OCI-LY1 (cell line): ENCODE measurements at regions not wholly inside any gene's neighbourhood (a gene's known extent, or its start where the extent isn't known, plus 50 kb on each side); places are given as distances from the start of the nearest gene placed in this dataset.

Experiments used
- H2AFZ ChIP-seq: fragments of 200-600 bp; sonication (generic), shearing (Covaris generic); 2 replicates; pipeline ENCODE4 v1.6.0; 2014; ENCODE audit warnings: antibody characterized with exemption, mild to moderate bottlenecking, low read length
- H3F3A ChIP-seq: fragments of 200-600 bp; sonication (generic), shearing (Covaris generic); 2 replicates; pipeline ENCODE4 v1.6.0; 2014; ENCODE audit warnings: mild to moderate bottlenecking, antibody characterized with exemption, low read length, moderate library complexity; ENCODE audit not compliant: insufficient read depth
- H3K27ac ChIP-seq: fragments of 200-600 bp; sonication (generic); 2 replicates; pipeline ENCODE4 v1.5.1; 2014; ENCODE audit warnings: low read length, mixed run types, mild to moderate bottlenecking, low read depth; ENCODE audit not compliant: poor library complexity, severe bottlenecking
- H3K27me3 ChIP-seq: fragments of 200-600 bp; sonication (generic); 2 replicates; pipeline ENCODE4 v1.6.0; 2014; ENCODE audit warnings: antibody characterized with exemption, mild to moderate bottlenecking, low read length, moderate library complexity; ENCODE audit not compliant: insufficient read depth
- H3K36me3 ChIP-seq: fragments of 200-600 bp; sonication (generic); 2 replicates; pipeline ENCODE4 v1.6.1; 2014; ENCODE audit warnings: mild to moderate bottlenecking, antibody characterized with exemption, low read length, moderate library complexity, mixed read lengths; ENCODE audit not compliant: insufficient read depth
- H3K4me1 ChIP-seq: fragments of 200-600 bp; sonication (generic); 2 replicates; pipeline ENCODE4 v1.5.1; 2014; ENCODE audit warnings: mild to moderate bottlenecking, low read length, moderate library complexity; ENCODE audit not compliant: insufficient read depth, severe bottlenecking
- H3K4me2 ChIP-seq: fragments of 200-600 bp; sonication (generic), shearing (Covaris generic); 2 replicates; pipeline ENCODE4 v1.6.1; 2014; ENCODE audit warnings: low read length
- H3K4me3 ChIP-seq: fragments of 200-600 bp; sonication (generic); 2 replicates; pipeline ENCODE4 v1.5.1; 2014; ENCODE audit warnings: low read length, low read depth, mild to moderate bottlenecking, mixed read lengths; ENCODE audit not compliant: poor library complexity, severe bottlenecking
- H3K79me2 ChIP-seq: fragments of 200-600 bp; shearing (Covaris generic); 2 replicates; pipeline ENCODE4 v1.6.1; 2016; ENCODE audit warnings: mixed run types, low read length, mixed read lengths; ENCODE audit not compliant: insufficient read depth
- H3K9ac ChIP-seq: fragments of 200-600 bp; sonication (generic), shearing (Covaris generic); 2 replicates; pipeline ENCODE4 v1.6.1; 2014; ENCODE audit warnings: mild to moderate bottlenecking, low read length, mixed read lengths
- H3K9me2 ChIP-seq: fragments of 200-600 bp; sonication (generic), shearing (Covaris generic); 2 replicates; pipeline ENCODE4 v1.6.1; 2014; ENCODE audit warnings: low read depth, mild to moderate bottlenecking, low read length, mixed read lengths
- H3K9me3 ChIP-seq: fragments of 200-600 bp; shearing (Covaris generic); 2 replicates; pipeline ENCODE4 v1.6.1; 2014; ENCODE audit warnings: low read length, mixed read lengths
- H4K20me1 ChIP-seq: fragments of 200-600 bp; sonication (generic), shearing (Covaris generic); 2 replicates; pipeline ENCODE4 v1.6.0; 2016; ENCODE audit warnings: mild to moderate bottlenecking, low read length; ENCODE audit not compliant: insufficient read depth
- CTCF ChIP-seq: fragments of 200-600 bp; sonication (generic), shearing (Covaris generic); IDR thresholded peaks from 2 replicates; pipeline ENCODE4 v1.5.1; 2017; ENCODE audit warnings: mild to moderate bottlenecking, antibody characterized with exemption, low read length, moderate library complexity, mixed read lengths
- EZH2 ChIP-seq: fragments of 200-600 bp; sonication (generic), shearing (Covaris generic); IDR thresholded peaks from 2 replicates; pipeline ENCODE4 v1.8.0; 2017; ENCODE audit warnings: borderline replicate concordance, mixed run types, mild to moderate bottlenecking, antibody characterized with exemption, low read length, moderate library complexity, mixed read lengths

- TF ChIP-seq EZH2, result no peak
- TF ChIP-seq CTCF, result no peak
- no peak overlapping the region for H3K4me2 ChIP-seq
Observed at GRCh38 chr3:153829606-153830170, 291.5 kb upstream of the ARHGEF26 start.

GRCh38 chr3:153830552-153830951 lies 290.6 kb upstream of the ARHGEF26 start:
- no peaks in the 10 kb centered on the region for H3K36me3 ChIP-seq
- no peaks in the 10 kb centered on the region for H4K20me1 ChIP-seq
- no peaks in the 10 kb centered on the region for H3K27me3 ChIP-seq
- no peak overlapping the region for H3K4me2 ChIP-seq
- H3K9me3 ChIP-seq, result no peaks in the 10 kb centered on the region
- no peaks in the 10 kb centered on the region for H3K4me1 ChIP-seq
- no peak overlapping the region for H3K27ac ChIP-seq
- H3K4me3 ChIP-seq, result no peak overlapping the region
- TF ChIP-seq EZH2, result no peak
- no peak for TF ChIP-seq CTCF
- no peak overlapping the region for H3K9ac ChIP-seq
- H2AFZ ChIP-seq, result no peak overlapping the region
- H3K9me2 ChIP-seq, result no peaks in the 10 kb centered on the region
- H3K79me2 ChIP-seq, result no peaks in the 10 kb centered on the region
- no peaks in the 10 kb centered on the region for H3F3A ChIP-seq

More at GRCh38 chr3:153829606-153830170, 291.5 kb upstream of the ARHGEF26 start:
- H3K4me1 ChIP-seq, result no peaks in the 10 kb centered on the region
- no peaks in the 10 kb centered on the region for H3K9me3 ChIP-seq
- H3K4me3 ChIP-seq, result no peak overlapping the region
- no peak overlapping the region for H3K9ac ChIP-seq
- H3F3A ChIP-seq, result no peaks in the 10 kb centered on the region
- no peaks in the 10 kb centered on the region for H3K9me2 ChIP-seq
- H3K27me3 ChIP-seq, result no peaks in the 10 kb centered on the region
- no peaks in the 10 kb centered on the region for H4K20me1 ChIP-seq
- H3K79me2 ChIP-seq, result no peaks in the 10 kb centered on the region
- H2AFZ ChIP-seq, result no peak overlapping the region
- no peaks in the 10 kb centered on the region for H3K36me3 ChIP-seq
- no peak overlapping the region for H3K27ac ChIP-seq

- no peak overlapping the region for H3K4me3 ChIP-seq
- no peak overlapping the region for H3K27ac ChIP-seq
- no peaks in the 10 kb centered on the region for H3K27me3 ChIP-seq
- no peaks in the 10 kb centered on the region for H3F3A ChIP-seq
- no peak overlapping the region for H3K9ac ChIP-seq
- no peak overlapping the region for H2AFZ ChIP-seq
- no peaks in the 10 kb centered on the region for H3K4me1 ChIP-seq
- H3K9me3 ChIP-seq, result no peaks in the 10 kb centered on the region
- no peak overlapping the region for H3K4me2 ChIP-seq
- H3K9me2 ChIP-seq, result no peaks in the 10 kb centered on the region
- TF ChIP-seq EZH2, result no peak
- peak; percentile 25; the same call in 1 of the 2 replicates for TF ChIP-seq CTCF
- no peaks in the 10 kb centered on the region for H4K20me1 ChIP-seq
- no peaks in the 10 kb centered on the region for H3K79me2 ChIP-seq
- no peaks in the 10 kb centered on the region for H3K36me3 ChIP-seq
Observed at GRCh38 chr3:153835540-153835939, 285.6 kb upstream of the ARHGEF26 start.
